ENCODE measurements at regions not wholly inside any gene's neighbourhood (a gene's known extent, or its start where the extent isn't known, plus 50 kb on each side); places are given as distances from the start of the nearest gene placed in this dataset.

GRCh38 chr10:30183055-30183402 is 123.6 kb upstream of the JCAD start:
- Histone ChIP-seq H3K79me2 (ENCODE audit: low read depth) (no peaks in the 10 kb centered on the region), H3K4me2 (no peak overlapping the region), H2AFZ (replicated peaks) (no peak overlapping the region), H3K27ac (no peak overlapping the region), H3K9ac (no peak overlapping the region), H3K4me3 (no peak overlapping the region), H3K36me3 (no peaks in the 10 kb centered on the region), H3K9me3 (ENCODE audit: low read depth) (no peaks in the 10 kb centered on the region), H4K20me1 (ENCODE audit: low read depth) (no peaks in the 10 kb centered on the region), H3K4me1 (peaks cover 18% of the 10 kb centered on the region), H3F3A (ENCODE audit: low read depth) (no peaks in the 10 kb centered on the region), H3K27me3 (no peaks in the 10 kb centered on the region)
- Mint-ChIP-seq H3K4me1 (peaks cover 26% of the 10 kb centered on the region), H3K4me3 (no peak overlapping the region), H3K36me3 (no peaks in the 10 kb centered on the region), H3K27me3 (ENCODE audit: insufficient read depth, low read depth) (peaks cover 11% of the 10 kb centered on the region), H3K9me3 (no peaks in the 10 kb centered on the region), H3K27ac (no peak overlapping the region)
- TF ChIP-seq EZH2 (IDR thresholded peaks at IDR 0.05) (no peak), CTCF (IDR thresholded peaks at IDR 0.05) (no peak), EZH2phosphoT487 (IDR thresholded peaks at IDR 0.05) (no peak)
- DNase-seq (ENCODE audit: low spot score): no peak

- no peak overlapping the region for H3K4me3 Mint-ChIP-seq
These were observed 123.0 kb upstream of the JCAD start for GRCh38 chr10:30182191-30183054.

GRCh38 chr10:30178356-30178964 is 119.1 kb upstream of the JCAD start:
- Mint-ChIP-seq H3K4me3 (no peak overlapping the region), H3K36me3 (no peaks in the 10 kb centered on the region), H3K9me3 (no peaks in the 10 kb centered on the region), H3K27ac (no peak overlapping the region), H3K27me3 (ENCODE audit: insufficient read depth, low read depth) (peaks cover 7% of the 10 kb centered on the region), H3K4me1 (peaks cover 12% of the 10 kb centered on the region)
- Histone ChIP-seq H3K4me2 (peak overlapping the region; percentile 19), H3F3A (ENCODE audit: low read depth) (no peaks in the 10 kb centered on the region), H3K27me3 (no peaks in the 10 kb centered on the region), H3K4me1 (peaks cover 11% of the 10 kb centered on the region), H3K4me3 (no peak overlapping the region), H3K9ac (no peak overlapping the region), H2AFZ (replicated peaks) (no peak overlapping the region), H3K27ac (no peak overlapping the region), H4K20me1 (ENCODE audit: low read depth) (no peaks in the 10 kb centered on the region), H3K9me3 (ENCODE audit: low read depth) (no peaks in the 10 kb centered on the region), H3K79me2 (ENCODE audit: low read depth) (no peaks in the 10 kb centered on the region), H3K36me3 (no peaks in the 10 kb centered on the region)
- DNase-seq (ENCODE audit: low spot score): peak; percentile 64
- TF ChIP-seq EZH2phosphoT487 (IDR thresholded peaks at IDR 0.05): no peak
- TF ChIP-seq CTCF (IDR thresholded peaks at IDR 0.05): no peak
- TF ChIP-seq EZH2 (IDR thresholded peaks at IDR 0.05): no peak

More at GRCh38 chr10:30182191-30183054, 123.0 kb upstream of the JCAD start:
- H3K27ac ChIP-seq: no peak overlapping the region
- H3K36me3 Mint-ChIP-seq: no peaks in the 10 kb centered on the region
- H3K27me3 ChIP-seq: no peaks in the 10 kb centered on the region
- H3K9ac ChIP-seq: no peak overlapping the region
- DNase-seq (ENCODE audit: low spot score): no peak
- H3K9me3 ChIP-seq (ENCODE audit: low read depth): no peaks in the 10 kb centered on the region
- H3K9me3 Mint-ChIP-seq: no peaks in the 10 kb centered on the region
- no peaks in the 10 kb centered on the region for H3K36me3 ChIP-seq
- TF ChIP-seq EZH2phosphoT487 (IDR thresholded peaks at IDR 0.05) (no peak), CTCF (IDR thresholded peaks at IDR 0.05) (no peak), EZH2 (IDR thresholded peaks at IDR 0.05) (no peak)
- H3K4me2 ChIP-seq: no peak overlapping the region
- no peaks in the 10 kb centered on the region for H3F3A ChIP-seq (ENCODE audit: low read depth)
- H3K4me1 Mint-ChIP-seq: peaks cover 22% of the 10 kb centered on the region
- H3K27ac Mint-ChIP-seq: peak overlapping the region; percentile 79
- H3K4me3 ChIP-seq: no peak overlapping the region
- peaks cover 11% of the 10 kb centered on the region for H3K27me3 Mint-ChIP-seq (ENCODE audit: insufficient read depth, low read depth)
- H4K20me1 ChIP-seq (ENCODE audit: low read depth): no peaks in the 10 kb centered on the region
- peaks cover 13% of the 10 kb centered on the region for H3K4me1 ChIP-seq
- H3K79me2 ChIP-seq (ENCODE audit: low read depth): no peaks in the 10 kb centered on the region
- H2AFZ ChIP-seq (replicated peaks): no peak overlapping the region
